Neural crest cell (in vitro differentiated cells): ENCODE measurements at regions not wholly inside any gene's neighbourhood (a gene's known extent, or its start where the extent isn't known, plus 50 kb on each side); places are given as distances from the start of the nearest gene placed in this dataset.

ENCODE experiments used
- DNase-seq: peaks from one replicate; pipeline ENCODE4 v3.0.0; 2021; ENCODE audit warnings: low read depth, mixed read lengths, low spot score
- H3K27ac Mint-ChIP-seq: one replicate; pipeline ENCODE4 v1.8.0; 2021; ENCODE audit warnings: mild to moderate bottlenecking, mixed read lengths; ENCODE audit not compliant: unreplicated experiment
- H3K27me3 Mint-ChIP-seq: 2 replicates; pipeline ENCODE4 v1.8.0; 2021; ENCODE audit warnings: low read depth, mild to moderate bottlenecking, mixed read lengths
- H3K36me3 Mint-ChIP-seq: 2 replicates; pipeline ENCODE4 v1.8.0; 2021; ENCODE audit warnings: low read depth, mild to moderate bottlenecking, mixed read lengths
- H3K4me1 Mint-ChIP-seq: 2 replicates; pipeline ENCODE4 v1.8.0; 2021; ENCODE audit warnings: mixed read lengths
- H3K4me3 Mint-ChIP-seq: one replicate; pipeline ENCODE4 v1.8.0; 2021; ENCODE audit warnings: mild to moderate bottlenecking, mixed read lengths
- H3K9me3 Mint-ChIP-seq: 2 replicates; pipeline ENCODE4 v1.8.0; 2021; ENCODE audit warnings: mixed read lengths
- TF ChIP-seq, protein P1 (sequence below): fragments of 200-600 bp; sonication (generic); conservative IDR thresholded peaks from 2 replicates; pipeline ENCODE4 v1.5.0; 2021; ENCODE audit warnings: antibody characterized with exemption, mild to moderate bottlenecking

DNA sequence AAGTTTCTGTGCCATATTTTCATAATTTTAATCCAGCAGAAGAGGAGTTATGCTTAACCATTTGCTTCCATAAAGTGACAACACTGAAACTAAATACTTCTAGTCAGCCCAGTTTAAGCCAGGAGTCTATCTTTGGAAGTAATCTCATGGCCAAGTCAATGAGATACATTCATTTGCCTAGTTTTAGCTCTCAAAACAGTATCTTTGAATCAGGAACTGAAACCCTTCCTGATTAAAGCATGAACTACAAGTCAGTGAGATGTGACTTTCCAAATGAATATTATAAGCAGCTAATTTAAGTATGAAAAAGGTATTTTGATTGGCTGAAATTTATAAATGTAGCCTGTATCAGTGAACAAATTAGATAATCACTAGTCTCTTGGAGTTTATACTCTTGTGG, 491.5 kb downstream of the SLC6A15 start:
- no peak for DNase-seq

DNA sequence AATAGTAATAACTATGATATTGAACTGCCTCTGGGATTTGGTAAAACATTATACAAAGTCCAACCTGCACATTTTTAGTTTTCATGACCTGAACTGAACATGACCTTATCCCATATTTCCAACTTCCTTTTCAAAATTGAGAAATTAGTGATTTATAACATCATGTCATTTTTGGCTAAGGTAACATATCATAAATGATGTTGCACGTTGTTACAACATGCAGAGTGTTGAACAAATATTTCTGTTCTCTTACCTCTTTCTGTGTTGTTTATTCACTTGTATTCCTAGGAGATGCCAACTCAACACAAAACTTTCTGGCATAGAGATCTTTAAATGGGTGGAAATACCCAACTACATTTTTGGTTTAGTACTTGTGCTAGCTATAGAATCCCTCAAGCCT, 496.0 kb downstream of the SLC6A15 start:
- Mint-ChIP-seq H3K36me3 (no peaks in the 10 kb centered on the region), H3K9me3 (no peaks in the 10 kb centered on the region), H3K27me3 (no peaks in the 10 kb centered on the region), H3K27ac (no peak overlapping the region), H3K4me3 (no peak overlapping the region), H3K4me1 (no peaks in the 10 kb centered on the region)
- TF ChIP-seq, protein P1, sequence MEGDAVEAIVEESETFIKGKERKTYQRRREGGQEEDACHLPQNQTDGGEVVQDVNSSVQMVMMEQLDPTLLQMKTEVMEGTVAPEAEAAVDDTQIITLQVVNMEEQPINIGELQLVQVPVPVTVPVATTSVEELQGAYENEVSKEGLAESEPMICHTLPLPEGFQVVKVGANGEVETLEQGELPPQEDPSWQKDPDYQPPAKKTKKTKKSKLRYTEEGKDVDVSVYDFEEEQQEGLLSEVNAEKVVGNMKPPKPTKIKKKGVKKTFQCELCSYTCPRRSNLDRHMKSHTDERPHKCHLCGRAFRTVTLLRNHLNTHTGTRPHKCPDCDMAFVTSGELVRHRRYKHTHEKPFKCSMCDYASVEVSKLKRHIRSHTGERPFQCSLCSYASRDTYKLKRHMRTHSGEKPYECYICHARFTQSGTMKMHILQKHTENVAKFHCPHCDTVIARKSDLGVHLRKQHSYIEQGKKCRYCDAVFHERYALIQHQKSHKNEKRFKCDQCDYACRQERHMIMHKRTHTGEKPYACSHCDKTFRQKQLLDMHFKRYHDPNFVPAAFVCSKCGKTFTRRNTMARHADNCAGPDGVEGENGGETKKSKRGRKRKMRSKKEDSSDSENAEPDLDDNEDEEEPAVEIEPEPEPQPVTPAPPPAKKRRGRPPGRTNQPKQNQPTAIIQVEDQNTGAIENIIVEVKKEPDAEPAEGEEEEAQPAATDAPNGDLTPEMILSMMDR = no peak
- DNase-seq = no peak

More for the DNA sequence above, 491.5 kb downstream of the SLC6A15 start:
- Mint-ChIP-seq H3K9me3 (no peaks in the 10 kb centered on the region), H3K27ac (no peak overlapping the region), H3K27me3 (no peaks in the 10 kb centered on the region), H3K4me3 (no peak overlapping the region), H3K4me1 (no peaks in the 10 kb centered on the region), H3K36me3 (no peaks in the 10 kb centered on the region)
- TF ChIP-seq, protein P1 = no peak

DNA sequence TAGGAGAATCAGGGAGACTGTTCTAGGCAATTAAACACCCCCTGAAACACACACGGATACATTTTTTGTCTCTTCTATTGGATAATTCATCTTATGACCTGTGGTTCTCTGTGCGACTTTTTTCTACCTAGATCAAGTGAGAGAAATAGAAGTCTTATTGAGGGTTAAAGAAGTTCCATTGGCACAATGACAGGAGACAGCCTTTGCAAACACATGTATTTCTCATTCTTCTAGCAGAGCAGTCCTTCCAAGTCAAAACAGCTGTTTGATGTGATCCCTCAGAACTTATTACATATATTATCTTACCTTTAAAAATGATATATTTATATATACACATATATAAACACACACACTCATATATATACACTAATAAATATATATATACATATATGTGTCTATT, 496.7 kb downstream of the SLC6A15 start:
- H3K4me1 Mint-ChIP-seq = no peaks in the 10 kb centered on the region

DNA sequence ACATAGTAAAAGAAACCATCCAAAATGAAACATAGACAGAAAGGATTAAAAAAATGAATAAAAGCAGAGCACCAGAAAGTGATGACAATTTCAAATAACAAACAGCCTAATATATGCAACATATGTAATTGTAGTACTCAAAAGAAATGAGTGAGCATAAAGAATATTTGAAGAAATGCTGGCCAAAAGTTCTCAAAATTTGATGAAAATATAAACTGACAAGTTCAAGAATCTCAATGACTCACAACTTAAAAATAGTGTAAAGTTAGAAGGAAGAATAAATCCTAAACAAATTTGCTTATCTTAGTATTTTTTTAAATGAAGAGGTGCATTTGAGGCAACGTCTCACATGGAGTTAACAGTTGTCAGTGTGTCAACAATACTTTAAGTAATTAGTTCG, 498.9 kb downstream of the SLC6A15 start:
- no peak overlapping the region for H3K27ac Mint-ChIP-seq

More for the DNA sequence above, 496.7 kb downstream of the SLC6A15 start:
- DNase-seq = no peak
- H3K9me3 Mint-ChIP-seq = no peaks in the 10 kb centered on the region
- H3K27ac Mint-ChIP-seq = no peak overlapping the region
- no peaks in the 10 kb centered on the region for H3K36me3 Mint-ChIP-seq
- no peak overlapping the region for H3K4me3 Mint-ChIP-seq
- TF ChIP-seq, protein P1 = no peak
- no peaks in the 10 kb centered on the region for H3K27me3 Mint-ChIP-seq

DNA sequence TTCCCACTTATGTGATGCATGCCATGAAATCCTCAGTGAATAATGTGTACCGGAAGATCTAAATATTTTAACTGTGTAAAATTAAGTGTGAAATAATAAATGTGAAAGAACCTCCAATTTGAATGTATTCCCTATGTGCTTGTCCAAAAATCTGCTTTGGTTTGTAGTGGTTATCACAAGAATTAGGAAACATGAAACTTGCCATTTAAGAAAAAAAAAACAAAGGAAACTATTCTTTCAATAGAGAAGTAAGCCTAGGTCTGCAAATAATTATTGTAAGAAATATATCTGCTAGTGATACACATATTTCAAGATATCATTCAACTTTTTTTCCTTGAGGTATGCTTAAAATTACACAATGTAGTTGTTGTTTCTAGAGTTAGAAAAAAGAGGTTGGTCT, 500.4 kb downstream of the SLC6A15 start:
- Mint-ChIP-seq H3K27me3 (no peaks in the 10 kb centered on the region), H3K9me3 (peaks cover 2% of the 10 kb centered on the region), H3K27ac (no peak overlapping the region), H3K4me3 (no peak overlapping the region), H3K36me3 (no peaks in the 10 kb centered on the region), H3K4me1 (no peaks in the 10 kb centered on the region)
- DNase-seq = no peak
- TF ChIP-seq, protein P1 = no peak

More for the DNA sequence above, 498.9 kb downstream of the SLC6A15 start:
- no peaks in the 10 kb centered on the region for H3K36me3 Mint-ChIP-seq
- TF ChIP-seq, protein P1 = no peak
- no peak overlapping the region for H3K4me3 Mint-ChIP-seq
- no peaks in the 10 kb centered on the region for H3K9me3 Mint-ChIP-seq
- no peaks in the 10 kb centered on the region for H3K27me3 Mint-ChIP-seq
- no peaks in the 10 kb centered on the region for H3K4me1 Mint-ChIP-seq
- no peak for DNase-seq

DNA sequence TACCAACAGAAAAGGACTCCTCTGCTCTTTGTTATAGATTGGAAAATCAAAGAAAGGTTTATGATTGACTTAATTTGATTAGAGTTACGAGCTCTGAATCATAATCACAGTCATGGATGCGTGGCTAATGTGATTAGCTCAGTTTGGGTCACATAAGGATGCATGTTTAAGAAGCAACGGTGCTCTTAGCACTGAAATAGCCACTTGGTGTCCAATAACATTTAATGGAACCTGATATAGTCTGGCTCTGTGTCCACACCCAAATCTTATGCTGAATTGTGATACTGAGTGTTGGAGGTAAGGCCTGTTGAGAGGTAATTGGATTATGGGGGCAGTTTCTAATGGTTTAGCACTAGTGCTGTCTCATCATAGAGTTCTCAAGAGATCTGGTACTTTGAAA, 501.6 kb downstream of the SLC6A15 start:
- no peak for DNase-seq
- Mint-ChIP-seq H3K4me3 (no peak overlapping the region), H3K27ac (no peak overlapping the region), H3K27me3 (no peaks in the 10 kb centered on the region), H3K9me3 (peaks cover 2% of the 10 kb centered on the region), H3K4me1 (no peaks in the 10 kb centered on the region), H3K36me3 (no peaks in the 10 kb centered on the region)
- TF ChIP-seq, protein P1 = no peak
